Inferior parietal cortex (tissue), 1 donor: ENCODE measurements at regions not wholly inside any gene's neighbourhood (a gene's known extent, or its start where the extent isn't known, plus 50 kb on each side); places are given as distances from the start of the nearest gene placed in this dataset.
A peak's percentile ranks its signal among the peaks of the same experiment; 100 is the strongest.
"Not testable (repeated sequence)": the region's sequence is repeated elsewhere in the genome, so short reads cannot be mapped to it uniquely, and the experiment has no call there.

Source experiments
- DNase-seq: peaks from one replicate; pipeline ENCODE4 v3.0.0-alpha.2; 2016; ENCODE audit errors: extremely low spot score

- DNase-seq: no peak
Observed at GRCh38 chr2:234161932-234162331, 111.4 kb downstream of the SPP2 start.

GRCh38 chr2:234158812-234159211 lies 108.3 kb downstream of the SPP2 start:
- no peak for DNase-seq

- DNase-seq: no peak
Observed at GRCh38 chr2:234157817-234158588, 107.5 kb downstream of the SPP2 start.

- DNase-seq: no peak
Observed at GRCh38 chr2:234156326-234156725, 105.8 kb downstream of the SPP2 start.

GRCh38 chr2:234152835-234153234 lies 102.3 kb downstream of the SPP2 start:
- not testable (repeated sequence) for DNase-seq

GRCh38 chr2:234147335-234147861 lies 96.9 kb downstream of the SPP2 start:
- DNase-seq: no peak

GRCh38 chr2:234146087-234146826 lies 95.8 kb downstream of the SPP2 start:
- DNase-seq: no peak

GRCh38 chr2:234145511-234145910 lies 95.0 kb downstream of the SPP2 start:
- no peak for DNase-seq

- no peak for DNase-seq
Observed at GRCh38 chr2:234145057-234145456, 94.6 kb downstream of the SPP2 start.

GRCh38 chr2:234143896-234144295 lies 93.4 kb downstream of the SPP2 start:
- DNase-seq: no peak

- no peak for DNase-seq
Observed at GRCh38 chr2:234142530-234142929, 92.0 kb downstream of the SPP2 start.

GRCh38 chr2:234139755-234140154 lies 89.3 kb downstream of the SPP2 start:
- no peak for DNase-seq

GRCh38 chr2:234138836-234139235 lies 88.3 kb downstream of the SPP2 start:
- DNase-seq: no peak

GRCh38 chr2:234137400-234138014 lies 87.0 kb downstream of the SPP2 start:
- DNase-seq: no peak

GRCh38 chr2:234136461-234136860 lies 86.0 kb downstream of the SPP2 start:
- DNase-seq: no peak

- DNase-seq: peak; percentile 67
Observed at GRCh38 chr2:234135750-234136221, 85.3 kb downstream of the SPP2 start.

- DNase-seq: no peak
Observed at GRCh38 chr2:234134496-234134895, 84.0 kb downstream of the SPP2 start.

- no peak for DNase-seq
Observed at GRCh38 chr2:234133004-234133403, 82.5 kb downstream of the SPP2 start.

GRCh38 chr2:234130777-234131181 lies 80.3 kb downstream of the SPP2 start:
- DNase-seq: peak; percentile 5

GRCh38 chr2:234128606-234129005 lies 78.1 kb downstream of the SPP2 start:
- no peak for DNase-seq
